HG03159 (cell line): ENCODE measurements at regions not wholly inside any gene's neighbourhood (a gene's known extent, or its start where the extent isn't known, plus 50 kb on each side); places are given as distances from the start of the nearest gene placed in this dataset.

ENCODE experiments used
- ATAC-seq: cut with Tn5 transposase; IDR thresholded peaks from one replicate; pipeline ENCODE4 v1.9.1; 2021; ENCODE audit warnings: mild to moderate bottlenecking, moderate library complexity; ENCODE audit not compliant: unreplicated experiment

DNA sequence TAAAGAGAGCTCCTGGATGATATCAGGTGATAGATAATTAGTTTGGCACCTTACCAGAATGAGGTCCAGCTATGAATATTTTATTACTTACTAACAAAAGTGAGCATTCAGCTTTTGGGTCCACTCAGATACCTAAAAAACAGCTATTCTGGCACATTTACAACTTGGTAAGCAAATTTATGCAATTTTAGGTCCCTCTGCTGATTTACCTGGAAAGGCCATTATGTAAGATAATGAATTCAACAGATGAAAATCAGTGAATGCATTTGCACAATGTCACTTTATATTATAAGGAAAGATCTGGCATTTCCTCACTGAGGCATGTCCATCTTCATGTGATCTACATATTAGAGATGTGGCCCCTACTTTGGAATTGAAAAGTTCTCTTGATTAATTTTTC lies 517.0 kb downstream of the SPRY1 start:
- no peak for ATAC-seq

DNA sequence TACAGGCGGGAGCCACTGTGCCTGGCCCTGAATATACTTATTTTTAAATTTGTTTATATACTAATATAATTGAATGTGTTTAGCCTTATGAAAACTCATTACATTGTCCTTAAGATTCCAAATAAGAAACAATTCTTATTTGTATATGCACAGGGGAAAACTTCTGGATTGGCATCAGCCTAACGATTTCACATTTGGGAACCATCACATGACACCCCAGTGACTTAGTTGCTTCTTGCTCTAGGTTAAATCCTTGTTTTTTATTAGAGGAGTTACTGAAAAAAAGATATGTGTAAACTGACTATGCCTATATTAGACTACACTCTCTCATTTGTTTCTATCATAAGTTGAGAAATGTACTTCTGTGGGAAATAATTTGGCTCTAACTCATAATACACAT lies 520.2 kb downstream of the SPRY1 start:
- no peak for ATAC-seq

DNA sequence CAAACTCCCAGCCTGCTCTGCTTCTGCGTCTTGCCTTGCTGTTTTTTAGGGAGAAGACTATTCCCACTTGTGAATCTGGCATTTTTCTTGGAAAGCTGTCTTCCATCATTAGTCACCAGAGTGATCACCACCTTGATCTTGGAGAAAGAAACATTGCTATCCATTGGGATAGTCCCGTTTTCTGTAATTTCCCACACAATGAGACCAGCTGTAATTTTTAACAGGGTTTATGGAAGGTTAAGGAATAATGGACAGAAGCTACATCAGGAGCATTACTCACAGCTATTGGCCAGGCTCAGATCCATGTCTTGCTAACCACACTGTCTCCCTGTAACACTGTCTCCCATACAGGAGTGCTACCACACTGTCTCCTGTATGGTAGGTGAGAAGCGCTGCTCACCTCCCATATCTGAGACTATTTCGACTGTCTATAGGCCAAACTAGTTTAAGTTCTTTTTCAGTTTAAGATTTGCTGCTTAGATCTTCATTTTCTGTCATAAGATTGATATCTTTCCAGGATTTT lies 523.0 kb downstream of the SPRY1 start:
- ATAC-seq = no peak

DNA sequence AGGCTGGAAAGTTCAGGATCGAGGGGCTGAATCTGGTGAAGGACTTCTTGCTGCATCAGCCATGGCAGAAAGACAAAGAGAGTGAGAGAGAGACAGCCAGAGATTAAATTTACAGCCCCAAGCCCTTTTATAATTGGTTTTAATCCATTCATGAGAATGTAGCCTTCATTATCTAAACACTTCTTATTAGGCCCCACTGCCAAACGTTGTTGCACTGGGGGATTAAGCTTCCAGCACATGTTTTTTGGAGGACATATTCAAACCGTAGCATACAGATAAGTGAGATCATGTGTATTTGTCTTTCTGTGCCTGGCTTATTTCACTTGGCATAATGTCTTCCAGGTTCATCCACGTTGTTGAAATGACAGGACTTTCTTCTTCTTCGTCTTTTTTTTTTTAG lies 524.7 kb downstream of the SPRY1 start:
- ATAC-seq = no peak

DNA sequence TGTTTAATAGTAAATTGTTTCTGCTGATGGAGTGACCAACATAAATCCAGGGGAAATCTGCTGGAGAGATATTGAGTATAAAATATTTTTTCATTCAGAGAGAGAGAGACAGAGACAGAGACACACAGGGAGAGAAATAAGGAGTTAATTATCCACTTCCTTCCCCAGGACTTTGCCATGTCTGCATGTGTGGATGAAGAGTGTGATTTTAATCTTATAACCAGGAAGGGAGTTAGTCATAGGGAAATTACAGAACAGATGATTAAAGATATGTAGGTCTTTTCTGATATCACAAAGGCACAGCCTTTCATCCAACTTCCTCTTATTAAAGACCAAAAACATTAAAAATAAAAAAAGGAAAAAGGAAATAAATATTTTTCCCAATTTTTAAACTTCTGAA lies 526.3 kb downstream of the SPRY1 start:
- ATAC-seq = no peak

DNA sequence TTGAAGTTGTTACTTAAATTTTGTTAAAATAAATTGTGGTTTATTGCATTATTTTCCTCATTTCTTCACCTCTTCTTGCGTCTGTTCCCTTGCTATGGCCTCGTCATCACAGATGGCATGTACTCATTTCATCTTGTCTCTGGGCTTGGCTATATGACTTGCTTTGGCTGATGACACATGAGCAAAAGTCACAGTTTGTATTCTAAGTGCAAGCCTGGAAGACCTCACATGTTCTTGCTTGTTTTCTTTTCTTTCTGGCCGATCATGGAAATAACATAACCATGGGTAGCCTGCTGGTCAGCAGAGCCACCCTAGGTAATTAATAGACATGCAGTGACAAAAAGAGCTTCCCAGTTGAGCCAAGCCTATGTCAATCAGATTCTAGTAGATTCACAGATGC lies 527.9 kb downstream of the SPRY1 start:
- ATAC-seq = no peak

DNA sequence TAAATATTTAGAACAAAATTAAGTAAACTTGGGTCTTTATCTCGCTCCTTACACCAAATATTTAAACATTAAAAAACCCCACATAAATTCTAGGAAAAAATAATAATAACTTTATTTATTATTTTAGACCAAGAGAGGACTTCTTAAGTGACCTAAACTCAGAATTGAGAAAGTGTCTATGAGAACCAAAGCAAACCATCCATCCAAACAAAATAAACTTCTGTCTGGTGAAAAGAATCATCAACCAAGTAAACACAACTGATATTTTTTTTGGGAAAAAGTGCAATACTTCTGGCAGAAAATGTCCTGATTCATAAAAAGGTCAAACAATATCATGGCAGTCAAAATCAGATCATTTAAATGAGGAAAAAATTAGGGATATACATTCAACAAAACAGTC lies 533.0 kb downstream of the SPRY1 start:
- no peak for ATAC-seq

DNA sequence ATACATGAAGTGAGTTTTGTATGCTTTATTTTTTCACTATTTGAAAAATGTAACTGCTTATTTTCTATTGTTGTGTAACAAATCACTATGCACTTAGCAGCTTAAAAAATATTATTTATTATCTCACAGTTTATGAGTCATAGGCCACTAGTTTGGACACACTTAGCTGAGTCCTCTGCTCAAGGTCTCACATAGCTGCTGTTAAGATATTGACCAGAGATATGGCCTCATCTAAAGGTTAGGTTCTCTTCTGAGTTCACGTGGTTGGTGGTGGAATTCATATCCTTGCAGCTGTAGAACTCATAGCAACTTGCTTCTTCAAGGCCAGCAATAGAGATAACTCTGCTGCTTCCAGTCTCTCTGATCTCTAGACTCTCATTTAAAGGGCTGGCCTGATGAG lies 534.4 kb downstream of the SPRY1 start:
- no peak for ATAC-seq

DNA sequence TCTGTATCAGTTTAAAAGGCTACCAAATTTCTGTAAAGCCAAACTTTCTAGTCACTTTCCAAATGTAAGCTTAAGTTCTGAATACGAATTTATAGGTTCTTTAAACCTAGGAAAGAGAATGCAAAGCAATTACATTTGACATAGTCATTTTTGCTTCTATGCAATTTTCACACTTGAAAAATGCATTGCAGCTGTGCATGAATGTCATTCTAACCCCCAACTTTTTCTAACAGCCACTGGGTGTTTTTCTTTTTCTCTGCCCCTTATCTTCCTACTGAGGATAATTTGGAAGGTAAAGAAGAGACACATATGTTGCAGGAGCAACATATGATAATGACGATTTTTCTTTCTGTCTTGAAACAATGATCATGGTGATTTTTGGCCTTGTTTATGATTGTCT lies 537.5 kb downstream of the SPRY1 start:
- no peak for ATAC-seq

DNA sequence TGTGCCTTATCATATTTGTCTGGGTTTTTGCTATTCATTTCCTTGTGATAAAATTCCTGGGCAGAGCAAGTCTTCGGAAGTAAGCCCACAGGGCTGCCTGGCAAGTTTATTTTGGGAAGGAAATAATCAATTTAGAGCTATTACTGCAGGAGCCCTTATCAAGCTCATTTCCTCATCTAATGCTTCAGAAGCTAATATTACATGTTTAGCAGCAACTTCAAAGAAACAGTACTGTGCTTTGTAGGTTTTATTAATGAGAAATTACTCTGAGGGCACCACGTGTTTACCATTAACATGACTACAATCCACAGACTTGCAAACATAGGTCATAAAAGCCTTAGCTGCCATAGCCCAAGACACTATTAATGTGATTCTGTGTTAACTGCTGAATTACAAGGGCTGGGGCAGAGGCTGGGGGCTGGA lies 540.0 kb downstream of the SPRY1 start:
- ATAC-seq = no peak

DNA sequence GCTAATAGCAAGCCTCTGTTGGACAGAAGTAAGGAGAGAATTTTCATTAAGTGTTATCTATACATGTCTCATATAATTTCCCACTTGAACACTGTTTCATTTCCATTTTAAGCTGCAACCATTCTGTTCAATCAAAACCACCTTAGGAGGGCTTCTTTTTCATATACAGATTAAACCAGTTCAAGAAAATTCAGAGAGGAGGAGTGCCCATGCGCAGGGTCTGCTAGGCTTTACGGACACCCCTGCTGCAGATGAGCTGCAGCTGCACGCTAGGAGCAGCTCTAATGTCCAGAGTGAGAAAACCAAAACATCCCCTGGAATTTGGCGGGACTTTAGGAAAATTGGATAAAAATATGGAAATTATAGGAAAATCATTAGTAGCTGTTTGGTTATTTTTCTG lies 541.0 kb downstream of the SPRY1 start:
- ATAC-seq = no peak

DNA sequence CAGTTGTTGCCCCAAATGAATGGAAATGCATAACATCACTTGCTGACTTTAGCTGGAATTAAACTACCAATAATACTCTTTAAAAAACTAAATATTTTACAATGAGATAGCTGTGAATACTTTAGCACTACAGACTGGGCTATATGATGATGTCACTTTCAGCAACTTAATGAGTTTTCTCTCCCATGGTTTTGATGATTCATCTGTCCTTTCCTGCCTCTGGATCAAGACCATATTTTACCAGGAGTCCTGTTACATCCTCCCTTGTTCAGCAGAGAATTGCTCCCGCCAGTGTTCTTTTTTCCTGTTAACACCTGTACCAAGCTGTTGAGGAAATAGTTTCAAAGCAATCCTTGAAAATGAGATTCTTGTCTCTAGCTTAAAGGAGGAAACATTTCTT lies 543.0 kb downstream of the SPRY1 start:
- ATAC-seq = no peak

DNA sequence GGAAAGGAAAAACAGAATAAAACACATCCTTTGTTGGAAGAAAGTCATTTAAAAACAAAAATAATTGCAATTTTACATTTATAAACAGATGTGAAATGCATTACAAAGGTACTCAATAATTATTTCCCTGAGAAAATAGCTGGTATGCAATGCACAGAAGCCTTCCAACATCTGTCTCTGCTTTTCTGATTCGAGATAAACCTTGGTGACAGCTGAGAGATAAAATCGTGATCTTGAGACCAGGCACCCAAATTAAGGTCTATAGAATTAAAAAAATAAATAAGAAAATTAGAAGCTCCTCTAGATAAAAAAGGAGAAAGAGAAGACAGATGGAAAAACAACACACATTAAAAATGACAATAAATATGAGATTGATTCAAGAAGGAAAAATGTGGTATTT lies 544.0 kb downstream of the SPRY1 start:
- ATAC-seq = no peak

DNA sequence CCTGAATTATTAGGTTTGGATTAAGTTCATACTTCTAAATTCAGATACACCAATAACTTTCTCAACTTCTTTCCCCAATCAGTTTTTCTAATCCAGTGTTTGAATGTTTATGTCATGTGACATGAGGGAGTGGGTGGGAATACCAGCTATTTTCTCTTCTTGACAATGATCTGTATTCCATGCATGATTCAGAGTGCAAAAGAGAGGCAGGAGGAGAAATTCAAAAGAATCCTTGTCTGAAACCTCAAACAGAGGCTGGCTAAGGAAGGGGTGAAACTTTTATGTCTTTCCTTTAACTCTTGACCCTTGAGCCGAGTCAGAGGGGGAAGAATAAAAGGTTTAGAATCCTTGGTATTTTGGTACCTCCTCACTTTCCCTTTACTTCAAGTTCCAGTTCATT lies 544.7 kb downstream of the SPRY1 start:
- ATAC-seq = no peak

DNA sequence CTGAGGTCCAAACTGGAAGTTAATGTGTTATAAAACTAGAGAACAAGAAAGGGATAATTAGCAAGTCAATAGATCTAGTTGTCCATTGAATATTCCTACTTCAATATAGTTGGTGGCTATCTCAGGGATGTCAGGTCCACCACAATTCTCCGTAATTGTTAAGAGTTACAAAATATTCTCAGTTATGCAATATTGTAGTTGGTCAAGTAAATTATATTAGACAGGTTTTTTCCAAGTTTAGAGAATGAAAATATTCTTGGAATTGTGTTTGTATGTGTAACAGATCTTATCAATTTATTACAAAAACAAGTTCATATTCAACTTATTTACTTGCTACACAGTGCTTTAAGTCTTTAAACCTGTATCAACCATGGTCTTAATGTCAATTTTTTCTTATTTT lies 547.4 kb downstream of the SPRY1 start:
- no peak for ATAC-seq

DNA sequence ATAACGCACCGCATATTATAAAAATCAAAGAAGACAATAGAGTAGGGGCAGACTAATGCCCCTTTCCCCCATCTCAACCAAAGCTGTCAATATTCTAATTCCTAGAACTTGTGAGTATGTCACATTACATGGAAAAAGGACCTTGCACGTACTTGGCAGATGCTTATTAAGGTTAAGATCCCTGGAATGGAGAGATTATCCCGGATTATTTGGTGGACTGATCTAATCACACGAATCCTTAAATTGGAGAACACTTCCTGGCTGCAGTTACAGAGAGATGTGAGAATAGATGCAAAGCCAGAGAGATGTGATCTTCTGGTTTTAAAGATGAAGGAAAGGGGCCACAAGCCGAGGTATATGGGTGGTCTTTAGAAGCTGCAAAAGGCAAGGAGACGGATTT lies 548.7 kb downstream of the SPRY1 start:
- no peak for ATAC-seq

DNA sequence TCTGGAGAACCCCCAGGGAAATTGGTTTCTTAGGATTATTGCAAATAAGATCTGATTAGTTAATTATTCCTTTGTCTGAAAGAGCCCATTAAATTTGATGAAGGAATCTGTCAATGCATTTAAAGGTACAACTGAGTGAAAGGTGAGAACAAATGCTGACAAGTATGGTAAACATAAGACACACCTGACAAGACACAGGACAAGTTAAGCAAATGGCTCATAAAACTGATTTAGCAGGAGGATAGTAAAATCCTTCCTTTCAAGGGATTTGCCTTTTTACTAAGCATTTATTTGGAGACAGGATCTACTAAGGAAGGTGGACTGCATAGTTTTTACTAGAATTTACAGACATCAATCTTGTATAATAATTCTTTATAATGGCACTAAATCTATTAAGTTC lies 553.9 kb downstream of the SPRY1 start:
- no peak for ATAC-seq

DNA sequence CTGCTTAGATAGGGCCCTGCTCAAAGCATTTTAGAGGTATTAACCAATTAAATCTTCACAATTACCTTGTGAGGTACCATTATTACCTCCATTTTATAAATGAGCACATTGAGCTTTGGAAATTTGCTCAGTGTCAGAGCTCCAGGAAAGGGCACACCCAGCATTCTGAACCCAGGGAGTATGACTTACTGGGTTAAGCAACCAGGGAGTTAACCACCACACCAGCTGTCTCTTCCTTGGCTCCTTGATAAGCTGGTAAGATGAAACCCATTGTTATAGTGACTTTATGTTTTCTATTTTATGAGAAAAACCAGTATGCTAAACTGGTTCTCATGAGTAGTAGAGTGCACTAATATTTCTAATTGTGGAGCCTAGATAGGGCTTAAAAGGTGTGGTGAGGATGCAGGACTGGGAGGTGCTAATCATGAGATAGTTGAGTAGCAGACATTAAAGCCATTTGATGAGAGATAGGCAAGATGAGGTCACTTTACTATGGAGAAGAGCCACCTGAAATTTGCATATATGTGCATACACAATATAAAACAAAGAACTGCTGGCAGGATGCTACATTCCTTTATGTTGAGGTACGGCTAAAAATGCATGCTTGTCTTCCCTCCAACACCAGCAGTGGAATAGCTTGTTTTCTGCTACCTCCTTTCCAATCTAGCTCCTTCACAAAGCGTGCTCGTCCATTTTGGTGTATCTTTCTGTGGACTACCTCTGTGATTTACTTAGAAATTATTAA lies 556.1 kb downstream of the SPRY1 start:
- no peak for ATAC-seq

DNA sequence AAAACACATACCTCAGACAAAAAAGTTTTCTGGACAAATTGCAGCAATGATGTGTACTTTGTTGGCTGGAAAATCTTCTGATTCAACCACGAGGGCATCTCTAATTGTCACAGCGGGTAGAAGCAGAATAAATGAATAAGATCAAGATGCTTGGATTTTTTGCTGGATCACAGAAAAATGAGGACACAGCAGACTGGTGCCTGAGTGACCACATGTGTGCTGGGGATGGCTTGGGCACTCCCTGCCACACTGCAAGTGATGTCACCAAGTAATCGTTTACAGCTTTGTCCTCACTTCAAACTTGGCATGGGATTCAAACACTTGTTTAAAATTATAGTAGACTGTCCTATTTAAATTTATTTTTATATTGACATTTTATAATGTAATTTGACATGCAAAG lies 557.0 kb downstream of the SPRY1 start:
- no peak for ATAC-seq

DNA sequence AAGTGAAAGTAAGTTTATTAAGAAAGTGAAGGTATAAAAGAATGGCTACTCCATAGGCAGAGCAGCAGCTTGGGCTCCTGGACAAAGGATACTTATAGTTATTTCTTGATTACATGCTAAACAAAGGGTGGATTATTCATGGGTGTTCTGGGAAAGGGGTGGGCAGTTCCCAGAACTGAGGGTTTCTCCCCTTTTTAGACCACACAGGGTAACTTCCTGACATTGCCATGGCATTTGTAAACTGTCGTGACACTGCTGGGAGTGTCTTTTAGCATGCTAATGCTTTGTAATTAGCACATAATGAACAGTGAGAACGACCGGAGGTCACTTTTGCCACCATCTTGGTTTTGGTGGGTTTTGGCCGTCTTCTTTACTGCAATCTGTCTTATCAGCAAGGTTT lies 557.6 kb downstream of the SPRY1 start:
- ATAC-seq = no peak

DNA sequence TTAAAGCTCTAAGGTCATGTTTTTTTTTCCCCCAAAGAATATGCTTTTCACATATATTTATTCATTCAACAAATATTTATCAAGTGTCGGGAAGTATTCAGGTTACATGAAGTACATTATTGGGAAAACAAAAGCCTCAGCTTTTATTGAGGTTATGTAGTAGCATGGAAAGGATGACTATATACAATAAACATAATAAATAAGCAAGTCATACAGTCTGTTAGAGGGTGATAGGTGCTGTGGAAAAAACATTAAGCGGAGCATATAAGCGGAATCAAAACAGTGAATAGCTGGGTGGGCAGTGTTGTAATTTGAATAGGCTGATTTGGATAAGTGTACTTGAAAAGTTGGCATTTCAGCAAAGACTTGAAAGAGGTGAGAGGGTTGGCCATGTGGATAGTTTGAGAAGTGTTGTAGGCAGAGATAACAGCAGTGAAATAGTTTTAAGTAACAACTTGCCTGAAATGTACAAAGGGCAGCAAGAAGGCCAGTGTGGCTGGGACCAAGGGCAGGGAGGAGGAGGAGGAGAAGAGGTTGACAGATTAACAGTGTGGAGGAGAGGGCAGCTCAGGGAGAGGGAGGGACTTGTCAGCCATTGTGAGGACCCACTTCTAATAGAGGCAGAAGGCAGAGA lies 558.7 kb downstream of the SPRY1 start:
- ATAC-seq = no peak

DNA sequence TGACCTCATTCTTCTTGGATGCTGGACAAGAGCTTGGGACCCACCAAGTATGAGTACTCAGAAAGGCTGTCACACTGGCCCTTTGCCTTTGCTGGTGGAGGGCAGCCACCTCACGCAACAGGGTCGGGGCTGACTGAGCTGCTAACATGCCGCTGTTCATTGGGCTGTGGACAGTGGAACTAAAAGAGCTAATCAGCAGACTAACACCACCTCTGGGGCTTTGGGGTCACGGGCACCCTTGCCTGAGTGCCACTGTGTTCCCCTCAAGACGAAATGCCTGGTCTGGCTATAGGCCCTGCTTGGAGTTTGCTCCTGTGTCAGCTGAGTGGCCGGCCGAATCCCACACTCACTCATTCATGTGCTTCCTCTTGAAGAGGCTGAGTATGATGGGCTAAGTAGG lies 559.6 kb downstream of the SPRY1 start:
- no peak for ATAC-seq
